ENCODE measurements at regions not wholly inside any gene's neighbourhood (a gene's known extent, or its start where the extent isn't known, plus 50 kb on each side); places are given as distances from the start of the nearest gene placed in this dataset.
"Not testable (repeated sequence)": the region's sequence is repeated elsewhere in the genome, so short reads cannot be mapped to it uniquely, and the experiment has no call there.

DNA sequence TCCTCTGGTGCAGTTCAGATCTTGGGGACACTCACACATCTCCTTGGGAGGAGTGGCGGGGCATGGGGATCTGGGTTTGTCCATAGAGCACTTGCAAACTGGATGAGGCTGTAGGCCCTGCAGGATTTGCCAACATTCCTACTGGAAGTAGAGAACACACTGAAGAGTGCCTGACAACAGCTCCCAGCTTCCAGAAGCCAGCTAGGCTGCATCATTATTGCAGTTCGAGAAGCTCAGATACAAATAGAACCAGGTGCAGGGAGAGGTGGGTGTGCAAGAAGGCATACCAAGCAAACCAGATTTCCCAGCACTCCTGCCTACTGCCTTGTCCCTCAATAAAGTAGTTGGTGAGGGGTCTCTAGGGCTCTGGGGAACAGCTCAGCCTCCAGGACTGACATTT lies 52.5 kb downstream of the RHOB start:
- intact Hi-C loops (cut with DNase I; ENCODE audit: low total_unique reads), result no loop called here
- 91 to 92% methylated on average over 2 of the region's 2 CpGs for WGBS, 2 donors

DNA sequence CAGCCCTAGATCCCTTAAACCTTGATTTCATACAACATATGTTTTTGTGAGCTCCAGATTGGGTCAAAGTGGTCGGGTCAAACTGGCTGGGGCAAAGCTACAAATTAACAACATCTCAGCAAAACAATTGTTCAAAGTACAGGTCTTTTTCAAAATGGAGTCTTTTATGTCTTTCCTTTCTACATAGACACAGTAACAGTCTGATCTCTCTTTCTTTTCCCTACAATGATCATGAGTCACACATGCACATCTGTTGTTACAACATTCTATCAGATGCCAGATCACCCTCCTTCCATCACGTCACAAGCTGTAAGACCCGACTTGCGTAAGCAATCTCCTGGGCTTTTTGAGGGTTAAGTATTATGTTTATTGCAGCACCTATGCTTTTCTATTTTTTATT lies 55.1 kb downstream of the RHOB start:
- peak in 1 of 2 donors; percentile 67 for DNase-seq (ENCODE audit: low spot score in 2 of 2)

More for the DNA sequence above, 52.5 kb downstream of the RHOB start:
- TF ChIP-seq, protein P1, sequence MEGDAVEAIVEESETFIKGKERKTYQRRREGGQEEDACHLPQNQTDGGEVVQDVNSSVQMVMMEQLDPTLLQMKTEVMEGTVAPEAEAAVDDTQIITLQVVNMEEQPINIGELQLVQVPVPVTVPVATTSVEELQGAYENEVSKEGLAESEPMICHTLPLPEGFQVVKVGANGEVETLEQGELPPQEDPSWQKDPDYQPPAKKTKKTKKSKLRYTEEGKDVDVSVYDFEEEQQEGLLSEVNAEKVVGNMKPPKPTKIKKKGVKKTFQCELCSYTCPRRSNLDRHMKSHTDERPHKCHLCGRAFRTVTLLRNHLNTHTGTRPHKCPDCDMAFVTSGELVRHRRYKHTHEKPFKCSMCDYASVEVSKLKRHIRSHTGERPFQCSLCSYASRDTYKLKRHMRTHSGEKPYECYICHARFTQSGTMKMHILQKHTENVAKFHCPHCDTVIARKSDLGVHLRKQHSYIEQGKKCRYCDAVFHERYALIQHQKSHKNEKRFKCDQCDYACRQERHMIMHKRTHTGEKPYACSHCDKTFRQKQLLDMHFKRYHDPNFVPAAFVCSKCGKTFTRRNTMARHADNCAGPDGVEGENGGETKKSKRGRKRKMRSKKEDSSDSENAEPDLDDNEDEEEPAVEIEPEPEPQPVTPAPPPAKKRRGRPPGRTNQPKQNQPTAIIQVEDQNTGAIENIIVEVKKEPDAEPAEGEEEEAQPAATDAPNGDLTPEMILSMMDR (IDR thresholded peaks at IDR 0.05), result no peak
- TF ChIP-seq POLR2A (IDR thresholded peaks at IDR 0.05), result no peak
- no peak overlapping the region for H3K4me3 ChIP-seq (ENCODE audit: low read depth, poor library complexity, severe bottlenecking)
- no peak for DNase-seq (ENCODE audit: low spot score in 2 of 2)

DNA sequence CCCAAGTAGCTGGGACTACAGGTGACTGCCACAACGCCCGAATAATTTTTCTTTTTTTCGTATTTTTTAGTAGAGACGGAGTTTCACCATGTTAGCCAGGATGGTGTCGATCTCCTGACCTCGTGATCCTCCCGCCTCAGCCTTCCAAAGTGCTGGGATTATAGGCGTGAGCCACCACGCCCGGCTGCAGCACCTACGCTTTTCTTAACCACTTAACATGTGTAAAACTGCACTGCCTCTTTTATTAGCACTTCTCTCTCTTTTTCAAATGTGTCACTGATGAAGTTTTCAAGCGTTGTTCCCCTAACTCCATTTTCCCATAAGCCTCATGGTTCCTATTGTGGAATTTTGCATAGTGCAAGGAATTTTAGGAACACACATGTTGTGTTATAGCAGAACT lies 55.6 kb downstream of the RHOB start:
- intact Hi-C loops (cut with DNase I; ENCODE audit: low total_unique reads); DNase-seq (ENCODE audit: low spot score in 2 of 2); H3K4me3 ChIP-seq (ENCODE audit: low read depth, poor library complexity, severe bottlenecking): not testable (repeated sequence)
- WGBS, 2 donors, result 67 to 82% methylated on average over 12 of the region's 12 CpGs

More for the DNA sequence above, 55.1 kb downstream of the RHOB start:
- intact Hi-C loops (cut with DNase I; ENCODE audit: low total_unique reads), result no loop called here
- H3K4me3 ChIP-seq (ENCODE audit: low read depth, poor library complexity, severe bottlenecking), result no peak overlapping the region
- WGBS, 2 donors, result 53 to 57% methylated on average over 4 of the region's 4 CpGs
- TF ChIP-seq, protein P1 (IDR thresholded peaks at IDR 0.05), result no peak
- no peak for TF ChIP-seq POLR2A (IDR thresholded peaks at IDR 0.05)

DNA sequence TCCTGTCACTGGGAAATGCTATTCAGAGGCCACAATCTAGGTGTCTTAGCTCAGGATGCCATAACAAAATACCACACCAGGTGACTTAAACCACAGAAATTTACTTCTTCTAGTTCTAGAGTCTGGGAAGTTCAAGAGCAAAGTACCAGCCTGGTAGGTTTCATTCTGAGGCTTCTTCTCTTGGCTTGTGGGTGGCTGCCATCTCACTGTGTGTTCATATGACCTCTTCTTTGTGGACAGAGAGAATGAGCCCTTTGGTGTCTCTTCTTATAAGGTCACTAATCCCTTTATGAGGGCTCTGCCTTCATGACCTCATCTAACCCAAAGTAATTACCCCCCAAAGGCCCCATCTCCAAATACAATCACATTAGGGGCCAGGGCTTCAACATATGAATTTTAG lies 57.3 kb downstream of the RHOB start:
- no peak for DNase-seq (ENCODE audit: low spot score in 2 of 2)
- no peak overlapping the region for H3K4me3 ChIP-seq (ENCODE audit: low read depth, poor library complexity, severe bottlenecking)
- no peak for TF ChIP-seq POLR2A (IDR thresholded peaks at IDR 0.05)
- TF ChIP-seq, protein P1 (IDR thresholded peaks at IDR 0.05), result no peak
- intact Hi-C loops (cut with DNase I; ENCODE audit: low total_unique reads), result no loop called here

DNA sequence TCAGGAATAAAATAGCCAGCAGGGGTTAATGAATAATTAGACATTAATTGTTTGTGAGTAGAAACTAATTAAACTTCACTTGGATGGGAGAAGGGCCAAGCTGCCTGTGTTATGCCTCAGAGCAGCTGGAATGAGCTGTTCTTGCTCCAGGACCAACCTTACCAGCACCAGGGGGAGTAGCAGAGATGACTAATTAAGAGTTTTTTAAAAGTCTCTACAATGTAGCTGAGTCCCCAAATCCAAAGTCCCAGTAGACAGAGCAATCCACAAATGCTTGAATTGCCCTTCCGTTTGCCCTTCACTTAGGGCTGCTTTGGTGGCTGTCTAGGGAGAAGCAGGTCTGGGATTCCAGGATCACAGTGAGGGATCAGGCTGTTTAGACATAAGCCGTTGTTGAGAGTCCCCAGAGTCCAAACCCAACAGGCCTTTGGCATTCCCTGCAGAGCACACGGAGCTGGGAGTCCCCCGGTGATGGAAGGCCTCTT lies 59.4 kb downstream of the RHOB start:
- WGBS, 2 donors, result 75 to 86% methylated on average over 4 of the region's 4 CpGs
- TF ChIP-seq POLR2A (IDR thresholded peaks at IDR 0.05), result no peak
- TF ChIP-seq, protein P1 (IDR thresholded peaks at IDR 0.05), result no peak
- DNase-seq (ENCODE audit: low spot score in 2 of 2), result no peak
- H3K4me3 ChIP-seq (ENCODE audit: low read depth, poor library complexity, severe bottlenecking), result no peak overlapping the region
- intact Hi-C loops (cut with DNase I; ENCODE audit: low total_unique reads), result no loop called here

DNA sequence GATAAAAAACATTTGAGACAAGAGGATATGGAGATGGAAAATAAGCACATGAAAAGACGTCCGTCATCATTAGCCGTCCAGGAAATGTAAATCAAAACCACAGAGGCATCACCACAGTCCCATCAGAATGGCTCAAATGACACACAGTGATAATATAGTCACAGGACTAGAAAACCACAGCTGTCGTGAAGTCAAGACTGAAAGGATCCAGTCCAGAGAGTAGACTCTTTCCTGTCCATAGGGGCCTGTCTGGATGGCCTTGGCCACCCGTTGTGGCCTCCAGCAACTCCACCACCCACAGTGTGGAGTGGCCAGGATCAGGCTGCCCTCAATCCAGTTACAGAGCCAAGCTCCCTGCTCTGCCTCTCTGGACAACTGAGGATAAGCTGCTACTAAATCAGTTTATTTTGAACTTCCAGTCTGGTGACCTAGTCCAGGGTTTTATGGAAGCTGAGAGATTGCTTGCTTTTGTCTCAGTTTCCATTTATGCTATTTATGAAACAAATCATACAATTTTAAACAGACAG lies 60.4 kb downstream of the RHOB start:
- no peak for DNase-seq (ENCODE audit: low spot score in 2 of 2)
- no peak for TF ChIP-seq POLR2A (IDR thresholded peaks at IDR 0.05)
- TF ChIP-seq, protein P1 (IDR thresholded peaks at IDR 0.05), result no peak
- no peak overlapping the region for H3K4me3 ChIP-seq (ENCODE audit: low read depth, poor library complexity, severe bottlenecking)
- intact Hi-C loops (cut with DNase I; ENCODE audit: low total_unique reads), result no loop called here
- WGBS, 2 donors, result 62 to 66% methylated on average over 5 of the region's 5 CpGs
